ENCODE measurements at regions not wholly inside any gene's neighbourhood (a gene's known extent, or its start where the extent isn't known, plus 50 kb on each side); places are given as distances from the start of the nearest gene placed in this dataset.
A peak's percentile ranks its signal among the peaks of the same experiment; 100 is the strongest.

DNA sequence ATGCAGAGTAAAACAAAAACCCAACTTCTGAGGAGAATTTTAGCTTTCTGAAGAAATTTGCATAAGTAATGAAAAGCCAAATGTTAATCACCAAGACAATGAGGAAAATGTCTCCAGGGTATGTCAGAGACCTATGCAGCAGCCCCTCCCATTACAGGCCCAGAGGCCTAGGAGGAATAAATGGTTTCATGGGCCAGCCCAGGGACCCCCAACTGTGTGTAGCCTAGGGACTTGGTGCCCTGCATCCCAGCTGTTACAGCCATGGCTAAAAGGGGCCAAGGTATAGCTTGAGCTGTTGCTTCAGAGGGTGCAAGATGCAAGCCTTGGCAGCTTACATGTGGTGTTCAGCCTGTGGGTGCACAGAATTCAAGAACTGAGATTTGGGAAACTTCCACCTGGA lies 1256.9 kb upstream of the PIK3C3 start:
- no peak for DNase-seq

DNA sequence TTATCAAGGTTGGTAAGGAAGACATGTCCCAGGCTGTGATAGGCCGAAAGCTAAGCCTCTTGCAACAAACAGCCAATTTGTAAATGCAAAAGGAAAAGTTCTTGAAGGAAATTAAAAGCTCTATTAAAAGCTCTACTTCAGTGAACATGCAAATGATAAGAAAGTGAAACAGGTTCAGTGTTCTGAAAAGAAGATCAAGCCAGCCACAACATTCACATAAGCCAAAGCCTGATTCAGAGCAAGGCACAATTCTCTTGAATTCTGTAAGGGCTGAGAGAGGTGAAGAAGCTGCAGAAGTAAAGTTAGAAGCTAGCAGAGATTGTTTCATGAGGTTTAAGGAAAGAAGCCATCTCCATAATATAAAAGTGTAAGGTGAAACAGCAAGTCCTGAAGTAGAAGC lies 1259.5 kb upstream of the PIK3C3 start:
- no peak for DNase-seq

DNA sequence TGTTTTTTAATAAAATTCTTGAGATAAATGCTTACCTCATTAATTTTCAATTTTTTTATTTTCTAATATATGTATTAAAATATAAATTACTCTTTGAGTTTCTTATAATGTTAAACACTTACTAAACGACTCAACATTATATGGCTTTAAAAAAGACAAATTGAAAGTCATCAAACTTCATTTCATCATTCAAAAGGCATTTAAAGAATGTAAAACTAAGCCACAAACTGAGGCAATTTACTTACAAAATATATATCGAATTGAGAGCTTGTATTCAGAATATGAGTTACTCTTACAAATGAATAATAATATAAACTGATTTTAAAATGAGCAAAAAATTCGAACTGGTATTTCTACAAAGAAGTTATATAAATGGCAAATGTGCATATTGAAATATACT lies 1262.2 kb upstream of the PIK3C3 start:
- peak; percentile 25 for DNase-seq

DNA sequence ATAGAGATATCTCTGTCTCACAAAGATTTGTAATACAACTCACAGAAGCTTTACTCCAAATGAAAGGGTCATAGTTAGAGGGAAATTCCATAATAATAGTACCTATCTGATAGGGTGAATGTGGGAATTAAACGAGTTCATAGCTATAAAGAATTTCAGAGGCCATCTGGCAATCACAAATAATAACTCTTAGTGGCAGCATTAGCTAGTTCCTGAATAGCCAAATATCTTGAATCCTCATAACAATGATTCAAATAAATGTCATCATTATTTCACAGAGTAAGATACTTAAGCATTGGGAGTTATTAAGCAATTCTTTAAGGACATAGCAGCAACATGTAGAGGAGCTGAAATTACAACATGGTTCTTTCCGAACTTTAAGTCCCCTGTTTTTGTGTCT lies 1265.0 kb upstream of the PIK3C3 start:
- DNase-seq: no peak

DNA sequence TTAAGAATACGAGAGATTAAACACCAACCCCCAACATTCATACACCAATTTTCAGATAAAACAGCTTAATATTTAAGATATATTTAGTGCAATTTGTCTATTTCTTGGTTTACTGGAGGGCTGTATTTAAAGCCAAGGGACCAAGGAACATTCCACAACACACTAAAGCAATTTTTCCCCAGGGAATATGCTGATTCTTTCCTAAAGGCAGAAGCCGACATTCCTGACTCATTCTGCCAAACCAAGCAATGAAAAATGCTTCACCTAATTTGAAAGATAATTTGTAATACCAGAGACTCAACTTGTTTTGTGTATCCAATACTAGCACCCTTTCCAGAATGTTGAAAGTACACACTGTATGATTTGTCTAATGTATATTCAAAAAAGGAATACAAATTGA lies 1267.6 kb upstream of the PIK3C3 start:
- peak; percentile 76 for DNase-seq

DNA sequence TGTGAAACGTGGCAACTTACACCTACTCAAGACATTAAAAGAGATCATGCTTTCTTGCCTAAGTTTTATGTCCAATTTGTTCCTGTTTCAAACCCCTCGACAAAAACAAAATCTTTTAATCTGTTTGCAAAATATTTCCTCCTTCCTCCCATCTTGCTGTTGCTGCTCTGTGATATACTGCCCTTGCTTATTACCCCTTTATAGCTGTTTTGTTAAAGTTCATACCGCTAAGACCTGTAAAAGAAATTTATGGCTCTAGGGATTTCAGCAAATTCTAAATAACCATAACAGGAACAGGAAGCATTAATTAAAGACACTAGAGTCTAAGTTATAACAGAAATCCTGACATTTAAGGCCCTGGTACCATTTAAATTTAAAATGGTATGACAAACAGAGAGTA lies 1268.2 kb upstream of the PIK3C3 start:
- no peak for DNase-seq

DNA sequence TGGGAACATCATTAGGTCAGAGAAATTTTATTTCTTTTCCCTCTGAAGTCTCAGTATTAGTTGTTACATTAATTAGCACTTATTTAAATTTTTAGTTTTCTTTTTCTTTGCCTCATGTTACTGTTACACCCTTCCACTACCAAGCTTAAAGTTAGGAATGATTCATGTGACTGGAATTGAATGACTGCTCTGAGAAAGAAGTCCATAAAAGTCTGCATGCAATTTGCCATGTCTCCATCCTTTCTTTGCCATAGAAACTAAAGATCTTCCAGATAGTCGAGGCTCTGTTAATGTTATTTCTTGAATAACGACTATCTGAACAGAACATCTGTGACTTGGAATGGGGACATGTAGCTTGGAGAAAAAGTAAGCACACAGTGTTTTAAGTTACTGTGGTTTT lies 1269.8 kb upstream of the PIK3C3 start:
- no peak for DNase-seq

DNA sequence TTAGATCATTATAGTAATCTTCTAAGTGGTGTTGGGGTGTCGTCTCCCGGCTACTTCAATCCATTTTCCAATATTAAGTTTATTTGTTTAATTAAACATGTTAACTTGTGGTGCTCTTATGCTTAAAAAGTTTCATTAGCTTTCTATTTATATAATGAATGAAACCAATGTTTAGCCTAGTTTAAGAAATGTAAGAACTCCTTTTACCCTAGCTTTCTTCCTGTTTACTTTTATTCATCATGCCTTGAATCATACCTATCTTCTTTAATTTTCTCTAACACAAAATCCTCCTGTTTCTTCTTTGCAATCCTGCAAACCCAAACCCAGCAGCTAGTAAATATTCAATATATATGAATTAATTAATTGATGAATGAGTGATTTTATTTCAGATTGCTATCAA lies 1276.7 kb upstream of the PIK3C3 start:
- DNase-seq: no peak

DNA sequence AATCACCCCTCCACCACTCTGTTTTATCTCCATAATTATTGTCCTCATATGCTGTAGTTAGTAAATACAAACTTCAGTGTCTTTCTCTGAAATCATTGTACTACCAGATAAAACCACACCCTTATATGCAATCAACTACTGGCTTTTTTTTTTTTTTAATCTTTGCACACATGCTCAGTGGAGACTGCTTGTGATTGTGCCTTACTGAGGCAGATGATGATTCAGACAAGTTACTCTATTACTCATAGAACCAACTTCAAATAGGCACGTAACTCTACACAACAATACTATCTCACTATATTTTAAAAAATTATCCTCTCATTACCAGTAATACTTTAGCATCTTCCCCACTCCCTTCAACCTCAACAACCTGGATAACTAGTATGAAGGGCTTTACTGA lies 1278.4 kb upstream of the PIK3C3 start:
- no peak for DNase-seq

DNA sequence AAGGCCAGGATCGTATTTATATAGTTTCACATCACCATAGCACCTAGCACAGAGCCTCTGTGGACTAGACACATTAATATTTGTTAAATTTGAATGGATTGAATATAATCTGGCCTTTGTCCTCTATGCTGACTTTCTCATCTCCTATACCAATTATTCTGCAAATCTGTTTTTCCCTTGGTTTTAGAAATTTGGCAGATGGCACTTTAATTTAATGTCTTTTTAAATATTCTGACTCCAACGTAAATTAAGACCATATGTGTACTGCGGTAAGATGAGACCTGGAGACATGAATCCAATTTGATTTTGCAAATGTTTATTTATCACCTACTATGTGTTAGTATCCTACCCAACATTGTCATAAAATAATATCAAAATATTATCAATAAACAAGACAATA lies 1281.9 kb upstream of the PIK3C3 start:
- no peak for DNase-seq

DNA sequence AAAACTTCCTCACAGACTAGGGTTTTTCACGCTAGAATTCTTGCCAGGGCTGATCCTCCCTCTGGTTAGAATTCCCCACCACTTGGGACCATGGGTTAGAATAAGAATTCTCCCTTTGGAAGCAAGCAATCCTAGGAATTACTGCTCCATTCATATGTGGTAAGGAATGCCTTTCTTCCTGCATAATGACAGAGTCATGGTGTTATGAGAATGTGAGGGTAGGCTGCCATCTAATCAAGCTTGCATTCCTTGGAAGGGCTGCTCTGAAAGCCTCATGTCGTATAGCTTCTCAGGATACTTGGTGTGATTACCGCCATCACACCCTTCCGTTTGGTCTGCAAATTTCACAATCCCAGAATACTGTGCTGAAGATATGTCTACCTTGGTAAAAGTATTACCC lies 1282.4 kb upstream of the PIK3C3 start:
- DNase-seq: peak; percentile 35

DNA sequence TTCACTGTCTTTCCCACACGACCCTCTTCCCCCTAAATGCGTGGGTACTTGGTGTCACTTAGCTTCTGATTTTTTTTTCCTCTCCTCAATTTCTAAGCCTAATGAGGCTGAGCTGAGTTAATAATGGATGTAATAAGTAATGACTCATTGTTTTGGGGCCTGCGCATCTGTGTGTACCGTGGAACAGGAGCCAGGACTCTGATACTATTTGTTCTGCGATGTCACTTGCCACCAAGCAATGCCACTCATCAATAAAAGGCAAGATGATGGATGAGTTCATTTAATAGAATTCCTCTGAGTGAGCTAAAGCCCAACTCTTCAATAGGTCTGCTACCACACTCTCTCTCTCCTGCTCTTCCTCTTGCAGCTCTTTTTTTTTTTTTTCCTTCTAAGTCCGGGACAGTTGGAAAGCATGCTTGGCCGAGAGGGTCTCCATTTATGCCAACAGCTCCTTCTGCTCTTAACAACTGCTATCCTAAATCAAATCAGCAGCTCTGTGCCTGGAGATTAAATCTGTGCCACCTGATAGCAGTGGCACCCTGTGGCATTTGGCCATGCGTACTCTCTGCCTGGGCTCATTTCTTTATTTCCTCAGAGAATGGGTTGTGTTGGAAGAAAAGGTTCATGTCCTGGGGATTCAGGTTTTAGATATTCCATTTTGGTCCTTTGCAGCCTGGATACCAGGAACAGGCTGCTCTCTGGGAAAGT lies 1284.2 kb upstream of the PIK3C3 start:
- no peak for DNase-seq

DNA sequence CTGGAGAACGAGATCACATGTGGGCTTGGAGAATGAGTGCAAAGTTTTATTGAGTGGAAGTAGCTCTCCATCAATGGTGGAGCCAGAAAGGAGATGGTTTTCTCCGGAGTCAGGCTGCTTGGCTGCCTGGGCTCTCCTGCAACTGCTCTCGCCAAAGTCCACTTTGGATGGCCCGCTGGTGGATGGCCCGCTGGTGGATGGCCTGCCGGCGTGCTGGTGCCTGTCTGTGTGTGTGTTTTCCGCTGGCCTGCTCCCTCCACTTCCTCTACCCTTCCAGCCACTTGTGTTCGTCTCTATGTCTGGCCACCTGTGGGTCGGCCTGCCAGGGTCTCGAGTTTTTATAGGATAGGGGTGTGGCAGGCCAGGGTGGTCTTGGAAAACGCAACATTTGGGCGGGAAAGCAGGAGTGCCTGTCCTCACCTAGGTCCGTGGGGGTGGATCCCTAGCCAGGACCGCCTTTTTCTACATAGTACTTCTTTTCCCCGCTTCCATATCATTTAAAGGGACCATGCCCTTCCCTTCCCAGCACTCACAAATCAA lies 1292.1 kb upstream of the PIK3C3 start:
- no peak for DNase-seq

DNA sequence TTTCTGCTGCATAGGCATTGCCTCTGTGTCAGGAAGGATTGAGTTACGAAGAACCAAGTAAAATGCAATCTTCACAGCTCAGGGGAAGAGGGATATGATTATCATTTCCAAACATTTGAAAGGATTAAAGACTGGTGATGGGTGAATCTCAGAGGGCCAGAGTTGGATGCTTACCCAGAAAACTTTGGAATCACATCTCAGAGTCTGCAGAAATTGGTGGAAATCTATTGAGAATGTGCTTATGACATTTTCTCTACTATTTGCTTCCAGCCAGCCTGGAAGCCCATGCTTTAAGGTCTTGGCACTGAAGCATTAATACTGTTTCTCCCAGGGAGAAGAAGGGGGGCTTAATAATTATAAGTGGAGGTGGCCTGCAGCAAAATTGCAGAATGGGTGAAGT lies 1301.4 kb upstream of the PIK3C3 start:
- DNase-seq: peak; percentile 6

DNA sequence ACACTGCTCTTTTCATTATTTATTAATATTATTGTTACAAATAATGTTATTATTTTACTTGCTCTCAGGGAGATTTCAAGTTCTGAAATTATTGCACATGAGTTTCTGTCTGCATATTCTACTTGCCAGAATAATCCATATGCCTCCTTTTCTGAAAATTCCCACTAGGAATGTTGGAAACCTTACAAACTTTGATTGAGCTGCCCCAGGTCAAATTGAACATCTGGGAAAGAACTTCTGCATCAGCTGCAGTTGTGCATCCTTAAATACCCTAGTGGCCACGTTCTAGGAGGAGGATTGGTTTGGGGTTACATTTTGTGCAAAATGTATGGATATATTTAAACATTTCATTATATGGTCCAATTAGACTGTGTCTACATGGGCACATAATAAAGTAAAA lies 1302.7 kb upstream of the PIK3C3 start:
- no peak for DNase-seq

DNA sequence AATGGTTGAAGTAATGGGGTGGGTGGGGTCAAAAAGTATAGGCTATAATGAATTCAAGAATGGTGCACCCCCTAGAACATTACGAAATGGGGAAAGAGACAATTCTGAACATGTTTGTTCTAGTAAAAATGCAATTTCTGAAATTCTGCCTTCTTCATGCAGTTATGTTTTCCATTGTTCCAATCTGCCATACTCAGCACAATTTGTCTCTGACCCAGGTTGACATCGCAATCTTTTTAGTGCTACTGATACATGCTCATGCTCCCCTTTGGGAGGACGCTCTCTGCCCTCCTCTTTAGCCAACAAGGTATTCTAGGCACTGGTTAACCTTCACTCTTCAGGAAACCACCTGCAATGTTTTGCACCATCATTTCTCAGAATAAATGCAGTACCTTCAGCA lies 1303.9 kb upstream of the PIK3C3 start:
- DNase-seq: no peak

DNA sequence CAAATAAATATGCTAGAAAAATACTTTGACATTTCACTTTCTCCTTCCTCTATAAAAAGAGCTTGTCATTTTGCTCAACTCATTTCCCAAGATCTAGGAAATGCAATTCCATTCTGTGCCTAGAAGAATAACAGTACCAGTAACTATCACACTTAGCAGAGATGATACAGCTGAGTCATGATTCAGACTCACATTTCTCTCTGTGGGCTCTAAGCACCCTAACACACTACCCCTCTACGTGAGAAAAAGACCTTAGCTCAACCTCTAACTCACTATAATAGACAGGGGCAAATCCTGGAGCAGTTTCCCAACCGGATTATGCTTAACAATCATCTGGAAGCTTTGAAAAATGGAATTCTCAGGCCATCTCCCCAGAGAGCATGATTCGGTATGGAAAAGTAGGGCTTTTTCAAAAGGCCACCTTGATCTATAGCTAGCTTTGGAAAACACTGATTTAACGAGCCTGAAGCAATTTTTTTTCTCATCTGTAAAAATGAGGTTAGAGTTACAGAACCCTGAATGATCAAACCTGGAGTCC lies 1312.3 kb upstream of the PIK3C3 start:
- peak; percentile 35 for DNase-seq

DNA sequence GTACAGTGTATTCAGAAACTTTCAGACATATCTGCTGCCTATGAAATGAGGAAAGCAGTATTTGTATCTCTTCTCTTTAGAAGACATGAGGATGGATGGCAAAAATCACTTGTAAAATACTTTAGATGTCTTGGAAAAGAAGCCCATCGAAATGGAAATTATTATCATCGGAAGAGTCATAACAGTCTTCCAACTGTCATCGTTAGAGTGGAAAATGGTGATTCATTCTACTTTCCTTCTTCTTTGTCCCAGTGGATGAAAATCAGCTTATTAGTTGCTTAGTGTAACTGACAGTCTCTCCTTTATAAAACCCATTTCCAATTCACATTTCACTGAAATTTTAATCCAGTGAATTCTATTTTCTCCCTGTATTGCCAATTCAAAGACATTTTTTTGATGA lies 1323.7 kb upstream of the PIK3C3 start:
- DNase-seq: no peak

DNA sequence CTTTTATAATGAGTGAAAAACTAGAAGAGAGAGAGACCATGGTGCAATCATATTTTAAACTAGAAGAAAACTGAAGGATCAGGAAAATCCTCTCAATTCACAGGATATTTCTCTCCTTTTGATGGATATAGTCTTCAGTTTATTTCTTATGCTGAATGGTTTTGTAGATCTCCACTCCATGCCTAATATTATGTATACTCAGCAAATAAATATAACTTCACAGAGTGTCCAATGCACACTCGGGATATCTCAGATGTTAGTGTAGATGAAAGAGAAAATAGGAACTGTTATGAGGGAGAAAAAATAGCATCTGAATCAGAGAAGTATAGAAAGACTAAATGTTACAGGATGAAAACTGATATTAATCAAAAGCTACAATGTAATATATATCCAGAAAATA lies 1324.5 kb upstream of the PIK3C3 start:
- no peak for DNase-seq

DNA sequence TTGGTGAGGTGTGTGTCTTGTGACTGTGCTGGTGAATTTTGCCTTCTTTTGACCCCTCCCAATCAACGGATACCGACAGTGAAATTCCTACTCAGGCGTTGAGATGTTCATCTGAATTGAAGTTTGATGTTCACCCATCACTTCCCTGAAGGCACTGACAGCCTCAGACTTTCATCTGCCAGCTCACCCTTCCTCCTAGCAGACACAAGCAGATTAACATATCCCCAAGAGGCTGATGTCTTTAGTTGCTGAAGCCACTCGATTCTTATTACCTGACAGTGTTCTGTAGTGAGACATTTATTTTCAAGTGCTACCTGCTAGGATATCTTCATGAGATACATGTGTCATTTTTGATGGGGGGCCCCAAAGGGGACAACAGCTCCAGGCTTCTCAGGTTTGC lies 1330.1 kb upstream of the PIK3C3 start:
- no peak for DNase-seq

DNA sequence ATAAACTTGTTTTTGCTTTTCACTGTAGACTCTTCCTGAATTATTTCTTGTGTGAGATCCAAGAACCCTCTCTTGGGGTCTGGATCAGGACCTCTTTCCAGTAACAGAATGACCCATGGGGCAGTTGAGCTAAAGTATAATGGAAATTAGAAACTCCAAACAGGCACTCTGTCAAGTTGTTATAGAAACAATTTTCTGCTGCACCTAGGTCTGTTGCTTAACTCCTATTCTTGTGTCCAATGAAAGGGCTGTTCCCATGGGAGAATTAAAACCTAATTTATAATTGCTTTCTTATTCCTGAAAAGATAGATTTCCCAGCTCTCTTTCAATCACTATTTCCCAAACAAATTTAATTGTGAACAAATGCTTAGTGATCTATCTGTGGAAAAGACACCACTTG lies 1341.3 kb upstream of the PIK3C3 start:
- DNase-seq: no peak

DNA sequence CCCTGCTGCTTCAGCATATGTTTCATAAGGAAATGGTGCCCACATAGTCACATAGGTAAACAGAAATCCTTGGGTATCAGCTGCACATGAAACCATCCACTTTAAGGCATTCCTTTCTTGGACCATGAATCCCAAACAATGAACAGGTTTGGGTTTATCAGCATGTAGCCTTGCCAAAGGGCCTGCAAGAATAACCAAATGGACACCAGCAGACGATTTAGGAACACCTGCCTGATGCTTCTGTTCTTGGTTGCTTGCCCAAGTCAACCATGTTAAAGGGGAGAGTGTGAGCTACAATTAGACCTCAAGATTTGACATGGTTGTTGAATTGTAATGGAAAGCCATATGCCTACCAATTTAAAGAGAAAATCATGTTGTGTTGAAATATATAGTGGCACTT lies 1342.7 kb upstream of the PIK3C3 start:
- no peak for DNase-seq

DNA sequence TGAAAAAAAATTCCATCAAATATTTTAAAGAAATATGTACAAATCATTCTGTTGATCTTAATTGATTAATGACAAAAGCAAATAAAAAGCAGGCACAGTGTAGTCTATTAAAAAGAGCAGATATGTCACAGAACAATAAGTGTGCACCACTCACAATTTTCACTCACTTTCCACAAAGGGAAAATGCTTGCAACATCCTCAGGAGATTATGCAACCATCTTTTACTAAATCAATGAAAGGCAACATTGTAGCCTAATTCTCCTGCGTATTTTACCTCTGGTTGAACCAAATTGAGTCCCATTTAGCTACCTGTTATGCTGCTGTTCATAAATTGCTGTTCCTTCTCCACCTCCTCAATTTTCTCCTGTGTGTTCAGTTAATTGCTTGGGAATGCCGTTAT lies 1346.8 kb upstream of the PIK3C3 start:
- DNase-seq: no peak

DNA sequence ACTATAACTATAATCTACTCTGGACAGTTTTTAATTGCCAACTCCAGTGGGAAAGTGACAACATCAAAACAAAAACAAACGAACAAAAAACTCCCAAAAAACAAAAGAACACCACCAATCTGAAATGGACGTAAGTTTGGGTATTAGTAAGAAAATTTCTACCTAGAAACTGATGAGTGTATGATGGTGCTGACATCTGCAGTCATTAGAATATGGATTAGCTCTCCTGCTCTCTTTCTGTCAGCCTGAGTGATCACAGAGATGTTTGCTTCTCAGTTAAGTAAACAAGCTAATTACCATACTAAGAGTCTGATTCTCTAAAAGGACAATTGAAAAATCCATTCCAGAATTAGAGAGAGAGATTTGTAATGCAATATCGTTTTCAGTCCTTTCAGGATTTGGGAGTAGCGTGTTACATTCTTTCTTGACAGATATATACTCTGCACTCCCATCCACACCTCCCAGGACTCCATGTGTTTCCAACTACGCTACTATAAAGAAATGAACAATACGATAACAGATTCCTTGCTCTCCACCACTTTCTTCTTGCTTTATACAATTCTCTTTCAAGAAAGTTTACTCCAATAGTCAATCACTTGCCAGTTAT lies 1347.4 kb upstream of the PIK3C3 start:
- DNase-seq: peak; percentile 23

DNA sequence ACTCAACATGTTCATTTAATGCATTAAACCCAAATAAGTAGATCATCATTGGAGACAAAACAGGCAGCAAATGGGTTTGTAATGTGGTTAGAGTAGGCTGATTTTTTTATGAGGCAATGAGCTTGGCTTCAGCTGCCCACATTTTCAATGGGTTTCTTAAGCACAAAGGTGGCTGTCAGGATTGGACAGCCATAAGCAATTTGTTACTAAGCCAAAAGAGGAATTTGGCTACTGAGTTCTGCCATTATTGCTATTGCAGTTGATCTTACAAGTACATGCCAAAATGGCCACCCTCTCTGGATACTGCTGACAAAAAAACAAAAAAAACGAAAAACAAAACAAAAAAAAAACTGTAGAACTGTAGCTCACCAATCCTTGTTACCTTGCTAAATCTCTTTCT lies 1348.0 kb upstream of the PIK3C3 start:
- DNase-seq: no peak

Measured in fibroblast of upper back skin (primary cell).